ENCODE measurements at regions not wholly inside any gene's neighbourhood (a gene's known extent, or its start where the extent isn't known, plus 50 kb on each side); places are given as distances from the start of the nearest gene placed in this dataset.
"Not testable (repeated sequence)": the region's sequence is repeated elsewhere in the genome, so short reads cannot be mapped to it uniquely, and the experiment has no call there.

DNA sequence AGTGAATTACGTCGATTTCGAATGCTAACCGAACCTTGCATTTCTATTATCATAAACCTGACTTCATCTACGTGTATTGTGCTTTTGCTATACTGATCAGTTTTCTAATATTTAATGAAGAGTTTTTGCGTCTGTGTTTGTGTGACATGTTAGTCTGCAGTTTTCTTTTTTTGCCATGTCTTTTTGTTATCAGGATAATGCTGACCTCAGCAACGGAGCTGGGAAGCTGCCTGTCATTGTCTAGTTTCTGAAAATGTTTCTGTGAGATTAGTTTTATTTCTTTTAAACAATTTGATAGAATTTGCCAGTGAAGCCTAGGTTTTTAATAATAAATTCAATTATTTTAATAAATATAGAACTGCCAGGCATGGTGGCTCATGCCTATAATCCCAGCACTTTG is 139.3 kb downstream of the LAT start:
- not testable (repeated sequence) for DNase-seq

DNA sequence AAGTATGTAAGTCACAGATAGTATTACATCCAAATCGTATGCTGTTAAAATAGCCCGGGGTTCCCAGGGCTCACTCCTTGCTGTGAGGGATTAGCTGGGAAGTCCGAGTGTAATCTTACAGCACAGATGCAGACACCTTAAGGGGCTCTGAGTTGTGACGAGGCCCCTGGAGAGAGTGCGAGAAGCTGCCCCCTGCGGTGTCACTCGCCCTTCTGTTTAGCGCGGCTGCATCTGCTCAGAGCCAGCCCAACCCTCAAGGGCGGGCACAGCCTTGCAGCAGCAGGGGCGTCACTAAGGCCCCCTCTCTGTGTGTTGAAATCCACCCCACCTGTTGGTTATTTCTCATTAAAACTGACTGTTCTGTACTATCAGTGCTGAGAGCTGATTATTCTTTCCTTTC is 135.8 kb downstream of the LAT start:
- DNase-seq = not testable (repeated sequence)

DNA sequence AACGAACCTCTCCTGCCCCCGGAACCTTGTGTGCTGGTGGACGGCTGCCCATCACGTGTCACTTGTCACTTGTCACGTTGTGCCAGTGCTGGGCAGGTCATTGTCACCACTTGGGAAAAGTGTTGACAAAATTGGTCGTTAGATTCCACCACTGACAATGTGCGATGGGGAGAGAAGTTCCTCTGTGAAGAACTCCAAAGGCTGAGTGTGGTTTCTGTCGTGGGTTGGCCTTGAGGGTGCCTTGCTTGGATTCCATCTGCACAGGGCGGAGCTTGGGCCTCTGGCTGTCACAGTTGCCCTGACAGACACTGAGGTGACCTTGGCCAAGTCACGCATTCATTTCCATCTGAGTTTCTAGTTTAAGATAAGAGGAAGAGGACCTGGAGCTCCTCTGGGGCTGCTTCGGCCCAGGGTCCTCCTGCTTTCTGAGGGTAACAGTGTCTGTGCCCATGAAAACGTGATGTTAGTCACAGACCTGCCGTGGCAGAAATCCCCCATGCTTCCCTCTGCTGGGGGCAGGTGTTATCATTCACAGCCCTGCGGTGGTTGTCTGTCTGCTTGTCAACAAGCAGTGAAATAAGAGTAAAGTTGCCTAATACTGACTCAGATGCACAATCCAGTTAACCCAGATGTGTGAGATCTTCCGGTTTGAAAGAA is 133.6 kb downstream of the LAT start:
- DNase-seq = not testable (repeated sequence)

DNA sequence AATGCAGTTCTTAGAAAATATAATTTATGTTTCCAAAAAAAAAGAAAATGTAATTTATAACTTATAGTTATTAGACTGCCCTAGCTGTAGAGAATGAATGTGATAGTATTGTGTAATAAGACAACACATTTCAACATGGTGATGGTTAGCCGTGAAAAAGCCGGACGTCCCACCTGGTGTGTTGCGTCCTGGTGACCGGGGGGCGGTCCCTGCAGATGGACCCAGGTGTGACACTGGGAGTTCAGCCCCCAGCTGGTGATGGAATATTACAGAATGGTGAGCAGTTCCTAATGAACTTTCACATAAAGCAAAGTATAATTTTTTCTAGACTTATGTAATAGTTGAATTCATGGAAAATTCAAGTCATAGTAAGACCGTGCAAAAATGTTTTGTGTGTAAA is 132.8 kb downstream of the LAT start:
- DNase-seq = no peak

DNA sequence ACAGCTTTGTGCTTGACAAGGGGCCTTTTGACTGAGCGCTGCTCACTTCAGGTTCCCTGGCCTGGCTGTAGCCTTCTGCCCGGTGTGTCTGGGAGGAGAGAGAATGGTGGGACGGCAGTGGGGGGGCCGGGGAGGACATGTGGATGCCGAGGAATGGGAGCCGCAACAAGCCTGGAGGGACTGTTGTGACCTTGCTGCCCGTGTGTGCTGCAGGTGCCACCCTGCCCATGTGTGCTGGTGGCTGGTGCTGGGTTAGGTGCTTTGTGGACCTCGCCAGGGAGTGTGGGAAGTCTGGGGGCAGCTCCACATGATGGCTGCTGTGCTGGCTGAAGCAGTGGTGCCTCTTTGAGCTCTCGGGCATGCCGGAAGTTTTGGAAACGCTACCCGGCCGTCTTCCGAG is 132.1 kb downstream of the LAT start:
- DNase-seq = no peak

DNA sequence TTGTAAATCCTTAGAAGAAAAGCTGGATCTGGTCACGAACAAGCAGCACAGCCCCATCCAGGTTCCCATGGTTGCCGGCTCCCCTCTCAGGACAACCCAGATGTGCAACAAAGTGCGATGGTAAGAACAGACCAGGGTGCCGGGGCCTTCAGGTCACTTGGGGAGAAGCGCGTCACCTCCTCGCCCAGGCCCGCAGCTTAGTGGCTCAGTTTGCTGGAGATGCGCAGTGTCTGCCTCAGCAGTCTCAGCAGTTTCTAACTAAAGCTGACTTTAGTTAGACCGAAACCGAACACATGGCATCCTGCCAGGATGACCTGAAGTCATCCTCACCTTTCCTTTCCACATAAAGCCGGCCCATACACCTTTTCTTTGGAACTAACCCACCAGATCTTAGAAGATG is 131.4 kb downstream of the LAT start:
- DNase-seq = not testable (repeated sequence)

DNA sequence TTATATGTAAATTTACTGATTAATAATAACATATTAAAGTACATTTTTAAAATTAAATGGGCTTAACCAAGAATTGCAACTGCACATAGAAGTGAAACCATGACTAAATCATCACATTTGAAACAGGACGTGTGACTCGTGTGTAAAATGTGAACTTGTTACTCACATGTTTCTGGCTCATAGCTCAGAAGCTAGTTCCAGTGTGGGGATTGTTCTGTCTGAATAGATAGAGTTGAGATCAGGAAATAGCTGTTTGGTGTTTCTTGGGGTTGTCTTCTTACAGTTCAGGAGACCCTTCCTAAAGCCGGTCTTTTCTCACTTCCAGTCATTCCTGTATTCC is 130.9 kb downstream of the LAT start:
- not testable (repeated sequence) for DNase-seq

DNA sequence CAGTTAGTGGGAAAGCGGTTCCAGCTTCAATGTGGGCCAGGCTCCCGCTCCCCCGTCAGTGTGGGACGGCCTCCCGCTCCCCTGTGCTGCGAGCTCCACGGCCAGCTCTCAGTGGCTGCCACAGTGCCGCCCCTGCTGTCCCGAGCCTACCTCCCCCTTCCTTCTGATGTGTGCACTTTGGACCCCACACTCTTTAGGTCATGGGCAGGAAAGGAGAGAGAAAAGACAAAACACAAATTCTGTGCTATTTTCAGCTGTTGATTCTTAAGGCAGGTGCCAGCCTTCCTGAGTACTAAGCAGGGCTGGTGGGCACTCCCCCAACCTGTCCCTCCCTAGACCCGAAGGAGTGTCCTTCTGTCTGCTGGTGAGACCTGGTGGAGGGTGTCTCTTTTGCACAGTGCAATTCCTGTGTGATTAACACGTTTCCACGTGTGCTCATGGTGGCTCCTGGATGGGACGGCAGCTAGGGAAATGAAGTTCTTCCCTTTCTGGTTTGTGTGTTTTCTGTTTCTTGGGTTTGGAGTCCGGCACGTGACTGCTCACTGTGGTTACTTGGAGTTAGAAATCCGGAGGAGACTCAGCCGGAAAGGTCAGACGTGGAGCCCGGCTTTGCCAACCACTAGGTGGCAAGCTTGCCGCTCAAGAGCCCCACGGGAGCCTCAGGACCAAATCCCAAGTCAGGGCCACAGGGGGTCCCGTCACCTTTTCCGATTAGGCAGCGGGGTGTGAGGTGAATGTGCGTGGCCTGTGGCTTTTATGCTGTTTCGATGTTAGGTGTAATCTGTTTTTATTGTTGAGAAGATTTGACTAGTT is 130.3 kb downstream of the LAT start:
- not testable (repeated sequence) for DNase-seq

DNA sequence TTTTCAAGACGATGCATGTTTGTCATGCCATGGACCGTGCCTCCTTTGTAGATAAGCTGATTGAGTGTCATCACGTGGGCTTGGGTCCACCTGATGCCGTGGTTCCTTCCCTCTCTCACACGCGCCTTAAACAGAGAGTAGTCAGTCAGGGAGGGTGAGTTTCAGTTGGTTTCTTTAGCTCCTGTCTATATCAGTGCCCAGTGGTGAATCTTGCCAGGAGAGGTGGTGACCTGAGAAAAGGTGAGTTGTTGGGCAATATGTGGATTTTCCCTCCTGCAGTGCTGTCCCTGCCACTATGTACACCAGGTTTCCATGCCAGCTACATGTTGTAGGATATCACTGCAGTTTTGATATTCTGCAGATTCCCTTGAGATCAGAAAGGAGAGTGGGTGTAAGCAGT is 129.7 kb downstream of the LAT start:
- DNase-seq = no peak

DNA sequence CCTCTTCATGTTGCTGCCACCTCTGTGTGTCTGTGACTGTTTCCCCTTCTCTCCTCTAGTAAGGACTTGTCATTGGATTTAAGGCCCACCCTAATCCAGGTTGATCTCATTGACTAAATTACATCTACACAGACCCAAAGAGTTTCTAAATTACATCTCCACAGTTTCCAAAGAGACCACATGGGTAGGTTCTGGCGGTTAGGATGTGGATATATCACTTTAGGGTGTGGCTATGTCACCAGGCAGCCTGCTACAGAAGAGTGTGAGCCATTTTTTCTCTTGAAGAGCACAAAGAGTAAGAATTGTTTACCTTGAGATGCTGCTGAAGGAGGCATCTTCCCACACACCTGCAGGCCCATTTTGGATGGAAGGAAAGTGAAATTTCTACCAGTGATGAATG is 128.6 kb downstream of the LAT start:
- not testable (repeated sequence) for DNase-seq

DNA sequence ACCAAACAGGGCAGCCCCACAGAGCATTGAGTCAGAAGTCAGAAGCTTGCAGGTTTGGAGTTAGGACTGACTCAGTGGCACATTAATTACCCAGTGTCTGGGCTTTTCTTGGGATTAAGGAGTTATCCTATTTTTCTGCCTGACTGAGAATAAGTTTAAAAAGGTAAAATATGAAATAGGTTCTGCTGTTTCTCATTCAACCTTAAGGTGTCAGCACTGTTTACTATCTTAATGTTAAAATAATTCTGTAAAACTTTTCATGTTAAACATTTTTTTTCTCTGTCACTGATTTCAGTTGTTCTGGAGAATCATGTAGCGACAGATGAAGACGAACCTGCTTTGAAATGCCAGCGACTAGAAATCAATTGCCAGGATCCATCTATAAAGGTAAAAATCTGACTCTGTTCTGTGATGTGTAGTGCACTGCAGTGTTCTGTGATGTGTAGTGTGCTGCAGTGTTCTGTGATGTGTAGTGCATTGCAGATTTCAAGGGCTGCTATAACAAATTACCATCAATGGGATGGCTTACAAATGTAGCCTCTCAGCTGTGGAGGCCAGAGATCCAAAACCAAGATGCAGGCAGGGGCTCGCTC is 128.0 kb downstream of the LAT start:
- no peak for DNase-seq

DNA sequence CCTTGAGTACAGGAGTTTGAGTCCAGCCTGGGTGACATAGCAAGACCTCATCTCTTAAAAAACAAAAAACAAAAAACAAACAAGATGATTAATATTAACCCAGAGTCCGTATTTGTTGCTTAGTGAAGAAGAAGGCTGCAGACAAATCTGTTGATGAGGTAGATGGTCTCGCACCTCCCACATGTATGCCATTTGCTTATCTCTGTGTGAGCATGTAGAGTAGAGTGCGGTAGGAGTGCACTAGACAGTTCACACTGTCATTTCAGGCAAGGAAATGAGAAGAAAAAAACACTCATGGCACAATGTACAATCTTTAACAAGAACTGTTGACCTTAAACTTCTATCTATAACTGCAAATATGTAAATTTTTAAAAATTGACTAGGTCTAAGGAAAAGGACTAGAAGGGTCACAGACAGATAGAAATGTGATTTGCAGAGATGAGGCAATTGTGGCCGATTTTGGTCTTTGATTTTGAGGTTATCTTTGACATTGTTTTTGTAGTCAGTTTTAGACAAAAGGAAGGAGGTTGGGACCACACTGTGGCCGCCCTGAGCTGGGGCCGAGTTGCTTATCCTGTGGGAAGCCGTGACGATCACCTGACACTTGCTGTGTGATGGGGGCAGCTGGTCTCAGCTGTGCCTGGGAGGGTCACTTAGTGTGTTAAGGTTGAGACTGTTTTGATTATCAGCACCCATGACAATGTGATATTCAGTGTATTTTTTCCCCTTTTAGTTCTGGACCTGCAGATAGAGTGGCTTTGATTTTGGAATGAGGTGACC is 127.2 kb downstream of the LAT start:
- DNase-seq = not testable (repeated sequence)

DNA sequence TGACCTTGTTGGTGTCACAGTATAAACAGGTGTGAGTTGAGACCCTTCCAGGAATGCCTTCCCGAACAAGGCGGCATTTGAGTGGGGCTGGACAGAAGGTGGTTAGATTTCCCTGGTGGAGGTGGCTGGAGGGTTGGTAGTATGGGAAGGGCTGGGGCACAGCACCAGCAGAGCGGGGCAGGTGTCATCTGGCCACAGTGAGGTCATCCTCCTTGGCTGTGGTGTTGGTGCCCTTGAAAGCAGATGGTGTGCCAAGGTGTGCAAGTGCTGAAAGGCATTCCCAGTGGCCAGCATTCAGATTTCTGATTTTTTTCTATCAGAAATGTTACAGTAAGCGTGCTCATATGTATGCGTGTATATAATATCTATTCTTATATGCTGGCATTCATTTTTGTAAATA is 126.6 kb downstream of the LAT start:
- DNase-seq = no peak

DNA sequence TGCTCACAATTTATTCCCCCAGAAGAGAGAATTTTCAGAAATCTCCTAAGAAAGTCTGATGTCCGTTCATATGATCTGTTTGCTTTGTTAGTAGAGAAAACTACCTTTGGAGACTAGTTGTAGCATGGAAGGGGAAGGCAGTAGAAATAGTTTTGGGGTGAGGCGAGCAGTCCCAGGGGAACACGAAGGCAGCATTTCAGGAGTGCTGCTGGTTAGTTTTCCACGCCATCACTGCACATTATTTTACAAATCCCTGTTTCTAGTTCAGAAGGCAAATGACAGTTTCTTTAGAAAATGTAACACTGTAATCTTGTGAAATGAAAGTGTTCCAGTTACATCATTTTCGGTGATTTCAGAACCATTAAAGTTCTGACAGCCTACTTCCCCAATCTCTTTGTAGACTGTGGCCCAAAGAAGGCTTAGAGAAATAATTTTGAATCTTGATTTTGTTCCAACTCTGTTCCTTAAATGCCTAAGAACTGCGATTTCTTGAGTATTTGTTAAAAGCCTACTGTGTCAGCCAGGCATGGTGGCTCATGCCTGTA is 123.8 kb downstream of the LAT start:
- DNase-seq = not testable (repeated sequence)

DNA sequence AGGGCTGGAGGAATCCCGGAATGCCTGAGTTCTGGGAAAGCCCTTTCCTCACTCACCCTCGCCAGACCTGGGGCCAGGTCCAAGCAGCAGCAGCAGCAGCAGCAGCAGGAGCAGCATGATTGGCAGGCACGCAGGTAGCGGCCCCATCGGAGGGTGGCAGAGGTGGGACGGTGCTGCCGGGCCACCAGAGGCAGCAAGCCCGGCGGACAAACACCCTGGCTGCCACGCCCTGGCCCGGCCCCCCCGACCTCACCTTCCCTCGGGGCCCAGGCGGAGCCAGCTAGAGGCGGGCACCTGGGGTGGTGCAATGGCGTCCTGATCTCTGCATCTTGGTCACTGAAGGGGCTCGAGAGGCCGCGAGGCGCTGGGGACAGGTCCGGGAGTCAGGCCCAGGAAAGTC is 122.4 kb downstream of the LAT start:
- no peak for DNase-seq

DNA sequence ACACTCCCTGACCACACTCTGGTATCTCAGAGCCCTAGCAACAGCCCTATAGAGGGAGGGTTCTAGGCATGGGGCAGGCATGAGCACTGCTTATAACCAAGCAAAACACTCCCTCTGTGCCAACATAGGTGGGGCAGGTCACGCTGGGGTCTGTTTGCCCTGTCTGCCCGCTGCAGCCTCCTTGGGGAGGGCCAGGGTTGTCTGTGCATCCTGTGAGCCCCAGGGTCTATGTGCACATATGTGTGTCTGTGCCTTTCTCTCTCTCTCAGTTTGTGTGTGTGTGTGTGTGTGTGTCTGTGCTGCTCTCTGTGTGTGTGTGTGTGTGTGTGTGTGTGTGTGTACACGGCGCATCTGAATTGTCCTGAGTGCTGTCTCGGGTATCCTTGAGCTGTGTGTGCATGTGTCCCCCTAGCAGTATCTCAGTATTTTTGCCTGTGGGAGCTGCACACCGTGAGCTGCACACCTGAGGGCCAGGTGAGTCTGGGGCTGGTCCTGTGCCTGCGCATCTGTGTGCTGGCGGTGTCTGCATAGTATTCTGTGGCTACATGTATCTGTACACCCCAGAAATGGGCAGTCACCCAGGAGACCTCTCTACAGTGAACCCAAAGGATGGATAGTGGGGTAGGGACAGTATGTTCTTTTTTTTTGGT is 121.5 kb downstream of the LAT start:
- DNase-seq = not testable (repeated sequence)

DNA sequence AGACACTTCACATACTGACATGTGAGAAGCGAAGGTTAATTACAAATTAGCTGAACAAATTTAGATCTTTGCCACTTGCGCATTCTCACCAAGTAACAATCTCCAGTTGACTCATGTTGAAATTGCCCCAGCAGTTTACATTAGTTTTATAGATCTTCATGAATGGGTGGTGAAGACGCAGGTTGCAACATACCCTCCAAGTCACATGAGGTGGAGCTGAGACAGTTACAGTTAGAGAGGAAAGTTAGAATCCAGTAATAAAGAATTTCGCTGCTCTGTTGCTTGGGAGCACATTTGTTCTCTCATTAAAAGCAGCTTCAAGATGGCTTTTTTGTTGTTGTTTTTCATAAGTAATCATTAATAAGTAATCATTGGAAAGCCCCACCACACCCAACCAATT is 119.7 kb downstream of the LAT start:
- DNase-seq = not testable (repeated sequence)

DNA sequence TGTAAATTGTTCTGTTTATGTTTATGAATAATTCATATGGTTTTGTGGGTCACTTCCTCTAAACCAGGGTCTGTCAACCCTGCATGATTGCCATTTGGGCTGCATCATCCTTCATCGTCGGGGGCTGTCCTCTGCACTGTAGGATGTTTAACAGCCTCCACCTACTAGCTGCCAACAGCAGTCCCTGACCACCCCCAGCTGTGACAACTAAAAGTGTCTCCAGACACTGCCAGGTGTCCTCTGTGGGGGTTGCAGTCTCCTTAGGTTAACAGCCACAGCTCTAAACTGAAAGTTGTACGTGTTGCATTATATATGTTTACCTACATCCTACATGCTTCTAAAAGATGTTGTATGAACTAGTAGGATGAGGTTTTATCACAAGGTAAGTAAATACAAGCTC is 113.1 kb downstream of the LAT start:
- not testable (repeated sequence) for DNase-seq

DNA sequence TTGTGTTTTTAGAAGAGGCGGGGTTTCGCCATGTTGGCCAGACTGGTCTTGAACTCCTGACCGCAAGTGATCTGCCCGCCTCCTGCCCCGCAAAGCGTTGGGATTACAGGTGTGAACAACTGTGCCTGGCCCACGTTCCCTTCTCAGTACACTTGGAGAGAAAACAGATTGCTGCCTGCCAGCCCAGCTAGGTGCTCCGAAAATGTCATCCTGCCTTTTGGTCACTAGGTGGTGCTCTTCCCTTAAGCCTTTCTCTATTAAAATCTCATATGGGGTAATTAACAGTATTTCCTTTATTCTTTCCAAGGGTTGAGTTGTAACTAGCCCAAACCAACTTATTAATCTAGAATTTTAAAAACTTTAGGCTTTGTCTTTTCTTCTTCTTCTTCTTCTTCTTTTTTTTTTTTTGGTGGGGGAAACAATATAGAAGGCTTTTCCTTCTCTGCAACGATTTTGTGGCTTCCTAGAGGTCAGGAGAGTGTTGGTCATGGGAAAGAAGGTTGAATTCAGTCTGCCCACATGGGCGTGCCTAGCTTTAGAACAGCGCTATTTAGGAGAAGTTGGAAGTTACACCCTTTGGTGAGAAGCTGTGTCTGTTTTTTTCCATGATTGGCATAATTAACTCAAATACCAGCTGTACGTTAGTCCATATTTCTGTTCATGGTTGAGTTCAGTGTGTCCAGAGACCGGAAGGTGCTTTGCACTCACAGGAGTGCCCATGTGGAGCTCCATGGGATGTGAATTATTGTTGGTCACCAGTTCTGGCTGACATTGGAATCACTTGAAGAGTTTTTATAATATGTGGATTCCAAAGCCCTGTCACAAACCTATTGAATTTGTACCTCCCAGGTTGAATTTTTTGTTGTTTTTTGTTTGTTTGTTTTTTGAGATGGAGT is 110.1 kb downstream of the LAT start:
- not testable (repeated sequence) for DNase-seq

DNA sequence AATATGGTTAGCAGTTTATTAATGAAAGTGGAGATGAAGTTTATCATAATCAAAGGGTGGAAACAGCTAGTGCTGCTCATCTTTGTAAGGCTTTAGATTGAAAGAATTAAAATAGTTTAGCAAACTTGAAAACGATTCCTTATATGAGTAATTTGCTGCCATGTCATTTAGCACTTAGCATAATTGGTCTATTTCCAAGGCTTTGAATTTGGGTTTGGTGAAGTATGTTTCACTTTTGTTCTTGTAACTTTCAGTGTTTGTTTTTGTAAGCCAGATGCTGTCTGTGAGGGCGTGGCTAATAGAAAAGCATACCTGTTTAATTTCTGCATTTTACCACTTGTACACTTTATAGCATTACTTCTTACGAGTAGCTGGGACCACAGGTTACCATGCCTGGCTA is 109.5 kb downstream of the LAT start:
- not testable (repeated sequence) for DNase-seq

DNA sequence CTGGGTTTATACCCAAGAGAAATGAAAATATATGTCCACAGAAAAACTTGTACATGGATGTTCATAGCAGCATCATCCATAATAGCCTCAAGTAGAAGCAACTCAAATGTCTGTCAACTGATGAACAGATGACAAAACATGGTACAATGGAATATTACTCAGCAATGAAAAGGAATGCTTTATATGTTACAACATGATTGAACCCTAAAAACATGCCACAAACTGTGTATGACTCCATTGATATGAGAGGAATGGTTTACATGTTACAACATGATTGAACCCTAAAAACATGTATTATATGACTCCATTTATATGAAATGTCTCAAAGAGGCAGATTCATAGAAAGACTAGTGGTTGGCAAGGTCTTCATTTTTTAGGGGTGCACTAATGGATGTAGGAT is 104.8 kb downstream of the LAT start:
- not testable (repeated sequence) for DNase-seq

Data from activated CD4-positive, alpha-beta T cell treated with anti-CD3 and anti-CD28 coated beads, Interleukin-2, amount 50 U/mL, for 4 hours (primary cell).